HL-60 (cell line): ENCODE measurements at regions not wholly inside any gene's neighbourhood (a gene's known extent, or its start where the extent isn't known, plus 50 kb on each side); places are given as distances from the start of the nearest gene placed in this dataset.

ENCODE experiments used
- DNase-seq, 2 experiments: peaks; one replicate each; pipeline ENCODE4 v3.0.0-alpha.2; 2010 to 2020; ENCODE audit warnings: low read depth in 1 of 2, low spot score in 1 of 2
- H3K27ac ChIP-seq: fragments of 250-450 bp; sonication (Bioruptor Pico); replicated peaks from 2 replicates; pipeline ENCODE4 v1.5.1; 2020; ENCODE audit warnings: mild to moderate bottlenecking, moderate library complexity
- H3K27me3 ChIP-seq: fragments of 250-450 bp; sonication (Bioruptor Pico); 2 replicates; pipeline ENCODE4 v1.5.1; 2021; ENCODE audit warnings: mild to moderate bottlenecking, moderate library complexity; ENCODE audit not compliant: insufficient read depth, poor library complexity, severe bottlenecking
- H3K4me3 ChIP-seq: replicated peaks from 2 replicates; pipeline ENCODE4 v1.5.1; 2011; ENCODE audit warnings: mild to moderate bottlenecking, control low read depth, low read length; ENCODE audit not compliant: insufficient read depth
- GABPA ChIP-seq: IDR thresholded peaks from 2 replicates; pipeline ENCODE4 v1.6.1; 2012; ENCODE audit warnings: low read depth
- POLR2AphosphoS5 ChIP-seq: IDR thresholded peaks from 2 replicates; pipeline ENCODE4 v1.6.1; 2012; ENCODE audit warnings: low read depth
- SPI1 ChIP-seq: IDR thresholded peaks from 2 replicates; pipeline ENCODE4 v1.6.1; 2012; ENCODE audit warnings: low read depth, mild to moderate bottlenecking, borderline replicate concordance
- TF ChIP-seq, protein P1 (sequence below): IDR thresholded peaks from 2 replicates; pipeline ENCODE4 v1.6.1; 2012; ENCODE audit warnings: low read depth; ENCODE audit not compliant: insufficient replicate concordance
- TF ChIP-seq, protein P2 (sequence below): IDR thresholded peaks from one replicate; pipeline ENCODE4 v1.5.1; 2011; ENCODE audit warnings: low read length, control low read depth, inconsistent platforms; ENCODE audit not compliant: insufficient read depth

DNA sequence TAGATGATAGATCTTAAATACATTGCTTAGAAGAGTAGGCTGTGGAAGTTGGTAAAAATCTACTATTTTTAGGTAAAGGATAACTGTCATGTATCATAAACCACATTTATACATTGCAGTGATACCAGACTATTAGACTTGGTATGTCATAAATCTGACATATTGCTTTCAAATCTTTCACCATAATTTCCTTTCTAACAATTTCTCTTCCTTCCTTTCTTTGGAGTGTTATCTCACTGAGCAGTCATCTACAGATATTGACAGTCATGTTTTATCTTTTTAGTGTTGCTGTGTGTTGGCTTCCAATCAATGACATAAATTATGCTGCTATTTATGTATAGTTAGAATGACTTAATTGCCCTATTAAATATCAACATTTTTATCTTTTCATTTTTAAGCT, 588.7 kb downstream of the TUSC7 start:
- TF ChIP-seq GABPA: no peak
- TF ChIP-seq, protein P1, sequence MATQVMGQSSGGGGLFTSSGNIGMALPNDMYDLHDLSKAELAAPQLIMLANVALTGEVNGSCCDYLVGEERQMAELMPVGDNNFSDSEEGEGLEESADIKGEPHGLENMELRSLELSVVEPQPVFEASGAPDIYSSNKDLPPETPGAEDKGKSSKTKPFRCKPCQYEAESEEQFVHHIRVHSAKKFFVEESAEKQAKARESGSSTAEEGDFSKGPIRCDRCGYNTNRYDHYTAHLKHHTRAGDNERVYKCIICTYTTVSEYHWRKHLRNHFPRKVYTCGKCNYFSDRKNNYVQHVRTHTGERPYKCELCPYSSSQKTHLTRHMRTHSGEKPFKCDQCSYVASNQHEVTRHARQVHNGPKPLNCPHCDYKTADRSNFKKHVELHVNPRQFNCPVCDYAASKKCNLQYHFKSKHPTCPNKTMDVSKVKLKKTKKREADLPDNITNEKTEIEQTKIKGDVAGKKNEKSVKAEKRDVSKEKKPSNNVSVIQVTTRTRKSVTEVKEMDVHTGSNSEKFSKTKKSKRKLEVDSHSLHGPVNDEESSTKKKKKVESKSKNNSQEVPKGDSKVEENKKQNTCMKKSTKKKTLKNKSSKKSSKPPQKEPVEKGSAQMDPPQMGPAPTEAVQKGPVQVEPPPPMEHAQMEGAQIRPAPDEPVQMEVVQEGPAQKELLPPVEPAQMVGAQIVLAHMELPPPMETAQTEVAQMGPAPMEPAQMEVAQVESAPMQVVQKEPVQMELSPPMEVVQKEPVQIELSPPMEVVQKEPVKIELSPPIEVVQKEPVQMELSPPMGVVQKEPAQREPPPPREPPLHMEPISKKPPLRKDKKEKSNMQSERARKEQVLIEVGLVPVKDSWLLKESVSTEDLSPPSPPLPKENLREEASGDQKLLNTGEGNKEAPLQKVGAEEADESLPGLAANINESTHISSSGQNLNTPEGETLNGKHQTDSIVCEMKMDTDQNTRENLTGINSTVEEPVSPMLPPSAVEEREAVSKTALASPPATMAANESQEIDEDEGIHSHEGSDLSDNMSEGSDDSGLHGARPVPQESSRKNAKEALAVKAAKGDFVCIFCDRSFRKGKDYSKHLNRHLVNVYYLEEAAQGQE: no peak
- no peak for TF ChIP-seq POLR2AphosphoS5
- no peak for TF ChIP-seq SPI1
- TF ChIP-seq, protein P2, sequence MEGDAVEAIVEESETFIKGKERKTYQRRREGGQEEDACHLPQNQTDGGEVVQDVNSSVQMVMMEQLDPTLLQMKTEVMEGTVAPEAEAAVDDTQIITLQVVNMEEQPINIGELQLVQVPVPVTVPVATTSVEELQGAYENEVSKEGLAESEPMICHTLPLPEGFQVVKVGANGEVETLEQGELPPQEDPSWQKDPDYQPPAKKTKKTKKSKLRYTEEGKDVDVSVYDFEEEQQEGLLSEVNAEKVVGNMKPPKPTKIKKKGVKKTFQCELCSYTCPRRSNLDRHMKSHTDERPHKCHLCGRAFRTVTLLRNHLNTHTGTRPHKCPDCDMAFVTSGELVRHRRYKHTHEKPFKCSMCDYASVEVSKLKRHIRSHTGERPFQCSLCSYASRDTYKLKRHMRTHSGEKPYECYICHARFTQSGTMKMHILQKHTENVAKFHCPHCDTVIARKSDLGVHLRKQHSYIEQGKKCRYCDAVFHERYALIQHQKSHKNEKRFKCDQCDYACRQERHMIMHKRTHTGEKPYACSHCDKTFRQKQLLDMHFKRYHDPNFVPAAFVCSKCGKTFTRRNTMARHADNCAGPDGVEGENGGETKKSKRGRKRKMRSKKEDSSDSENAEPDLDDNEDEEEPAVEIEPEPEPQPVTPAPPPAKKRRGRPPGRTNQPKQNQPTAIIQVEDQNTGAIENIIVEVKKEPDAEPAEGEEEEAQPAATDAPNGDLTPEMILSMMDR: no peak
- H3K27me3 ChIP-seq: no peaks in the 10 kb centered on the region
- H3K4me3 ChIP-seq: no peak overlapping the region
- DNase-seq: no peak
- H3K27ac ChIP-seq: no peak overlapping the region

GRCh38 chr3:117302428-117302827, 592.8 kb downstream of the TUSC7 start:
- Histone ChIP-seq H3K4me3 (no peak overlapping the region), H3K27ac (no peak overlapping the region), H3K27me3 (no peaks in the 10 kb centered on the region)
- TF ChIP-seq SPI1 (no peak), GABPA (no peak), POLR2AphosphoS5 (no peak)
- TF ChIP-seq, protein P2: no peak
- TF ChIP-seq, protein P1: no peak
- no peak for DNase-seq

GRCh38 chr3:117303443-117303842, 593.9 kb downstream of the TUSC7 start:
- DNase-seq: no peak

More at GRCh38 chr3:117303443-117303842, 593.9 kb downstream of the TUSC7 start:
- Histone ChIP-seq H3K27me3 (no peaks in the 10 kb centered on the region), H3K27ac (no peak overlapping the region), H3K4me3 (no peak overlapping the region)
- TF ChIP-seq, protein P2: no peak
- TF ChIP-seq POLR2AphosphoS5: no peak
- TF ChIP-seq, protein P1: no peak
- no peak for TF ChIP-seq GABPA
- no peak for TF ChIP-seq SPI1
